IMR-90 (cell line): ENCODE measurements at regions not wholly inside any gene's neighbourhood (a gene's known extent, or its start where the extent isn't known, plus 50 kb on each side); places are given as distances from the start of the nearest gene placed in this dataset.

Source experiments
- ATAC-seq: fragments of 200-7000 bp; cut with Tn5 transposase; 2 replicates; pipeline ENCODE4 v1.9.1; 2020; ENCODE audit warnings: low read depth, mild to moderate bottlenecking, moderate library complexity
- BruUV-seq: library from RNA; stranded (reverse); fragments of 400-500 nt; replicated peaks from 2 replicates; lab custom pipeline; 2021; lab: Mats Ljungman, UMichigan
- CTCF ChIA-PET: fragments of 300-600 bp; formaldehyde crosslinking; extraction: SDS; loops from one replicate; lab custom pipeline; 2021; ENCODE audit warnings: antibody characterized with exemption; lab: Yijun Ruan, JAX
- POLR2A ChIA-PET: fragments of 300-600 bp; sonication (Branson Sonifier 250); formaldehyde crosslinking; loops from one replicate; lab custom pipeline; 2022; ENCODE audit warnings: antibody characterized with exemption; ENCODE audit not compliant: unreplicated experiment; lab: Charles Lee
- DNase-seq: peaks from one replicate; pipeline ENCODE4 v3.0.0; 2013
- H2AFZ ChIP-seq: replicated peaks from 2 replicates; pipeline ENCODE3; 2013; ENCODE audit warnings: low read length, mild to moderate bottlenecking; ENCODE audit not compliant: poor library complexity
- H2AK5ac ChIP-seq: 2 replicates; pipeline ENCODE4 v1.6.1; 2013; ENCODE audit warnings: low read depth, low read length, inconsistent platforms
- H2AK9ac ChIP-seq: replicated peaks from 2 replicates; pipeline ENCODE3; 2013; ENCODE audit warnings: mild to moderate bottlenecking, low read depth, low read length, moderate library complexity; ENCODE audit not compliant: poor library complexity
- H2BK120ac ChIP-seq: 2 replicates; pipeline ENCODE4 v1.6.1; 2013; ENCODE audit warnings: low read depth, low read length, inconsistent platforms
- H2BK15ac ChIP-seq: 3 replicates; pipeline ENCODE4 v1.6.1; 2013; ENCODE audit warnings: low read depth, low read length, inconsistent platforms
- H2BK20ac ChIP-seq: 2 replicates; pipeline ENCODE4 v1.6.1; 2013; ENCODE audit warnings: low read depth, mild to moderate bottlenecking, inconsistent platforms, low read length, moderate library complexity
- H2BK5ac ChIP-seq: 2 replicates; pipeline ENCODE4 v1.6.1; 2013; ENCODE audit warnings: mild to moderate bottlenecking, low read depth, low read length, inconsistent platforms; ENCODE audit not compliant: poor library complexity, severe bottlenecking
- H3K14ac ChIP-seq: replicated peaks from 2 replicates; pipeline ENCODE4 v1.6.1; 2013; ENCODE audit warnings: low read depth, low read length, inconsistent platforms
- H3K18ac ChIP-seq: 2 replicates; pipeline ENCODE4 v1.6.1; 2013; ENCODE audit warnings: low read depth, low read length, control low read depth
- H3K23ac ChIP-seq: 2 replicates; pipeline ENCODE4 v1.6.1; 2013; ENCODE audit warnings: low read depth, low read length, inconsistent platforms
- H3K27ac ChIP-seq: 2 replicates; pipeline ENCODE4 v1.5.1; 2013; ENCODE audit warnings: mild to moderate bottlenecking, control low read depth, low read length; ENCODE audit not compliant: insufficient read depth
- H3K27me3 ChIP-seq: 2 replicates; pipeline ENCODE4 v1.6.1; 2013; ENCODE audit warnings: low read length; ENCODE audit not compliant: control insufficient read depth, insufficient read depth
- H3K36me3 ChIP-seq: 2 replicates; pipeline ENCODE4 v1.6.1; 2013; ENCODE audit warnings: low read length, mixed read lengths; ENCODE audit not compliant: control insufficient read depth, insufficient read depth
- H3K4ac ChIP-seq: 2 replicates; pipeline ENCODE4 v1.6.1; 2013; ENCODE audit warnings: low read depth, low read length, inconsistent platforms
- H3K4me1 ChIP-seq: 2 replicates; pipeline ENCODE4 v1.6.1; 2013; ENCODE audit warnings: low read length, mixed read lengths; ENCODE audit not compliant: control insufficient read depth, insufficient read depth
- H3K4me2 ChIP-seq: 2 replicates; pipeline ENCODE4 v1.6.1; 2013; ENCODE audit warnings: low read depth, mild to moderate bottlenecking, control low read depth, low read length, moderate library complexity
- H3K4me3 ChIP-seq: 2 replicates; pipeline ENCODE4 v1.5.1; 2013; ENCODE audit warnings: low read depth, mild to moderate bottlenecking, control low read depth, low read length, moderate library complexity; ENCODE audit not compliant: insufficient read depth
- H3K56ac ChIP-seq: 2 replicates; pipeline ENCODE4 v1.6.1; 2013; ENCODE audit warnings: low read length, inconsistent platforms; ENCODE audit not compliant: insufficient read depth; ENCODE audit errors: extremely low read depth
- H3K79me1 ChIP-seq, 2 experiments: 2 replicates each; pipeline ENCODE4 v1.6.1; 2013; ENCODE audit warnings: low read length in 2 of 2, inconsistent platforms in 1 of 2, low read depth in 1 of 2
- H3K9ac ChIP-seq: 2 replicates; pipeline ENCODE4 v1.6.1; 2013; ENCODE audit warnings: low read depth, low read length, control low read depth
- H3K9me1 ChIP-seq: 2 replicates; pipeline ENCODE4 v1.6.1; 2013; ENCODE audit warnings: low read length, inconsistent platforms; ENCODE audit not compliant: insufficient read depth
- H3K9me3 ChIP-seq: 2 replicates; pipeline ENCODE4 v1.6.1; 2013; ENCODE audit warnings: low read length; ENCODE audit not compliant: control insufficient read depth, insufficient read depth
- H4K20me1 ChIP-seq: 2 replicates; pipeline ENCODE4 v1.6.1; 2013; ENCODE audit warnings: low read length, inconsistent platforms; ENCODE audit not compliant: insufficient read depth
- H4K5ac ChIP-seq: 2 replicates; pipeline ENCODE4 v1.6.1; 2013; ENCODE audit warnings: mild to moderate bottlenecking, low read depth, low read length, control low read depth
- H4K8ac ChIP-seq, 2 experiments: 2 replicates each; pipeline ENCODE4 v1.6.1; 2013; ENCODE audit warnings: low read depth in 2 of 2, low read length in 2 of 2, control low read depth in 1 of 2, inconsistent platforms in 1 of 2
- H4K91ac ChIP-seq: 2 replicates; pipeline ENCODE4 v1.6.1; 2013; ENCODE audit warnings: low read depth, low read length, inconsistent platforms; ENCODE audit not compliant: insufficient read depth
- MAZ ChIP-seq: IDR thresholded peaks from 2 replicates; pipeline ENCODE4 v1.6.1; 2012; ENCODE audit warnings: low read depth, mild to moderate bottlenecking, low read length, improper control_type of control experiment, moderate library complexity, borderline replicate concordance
- NFE2L2 ChIP-seq: fragments of 150-350 bp; IDR thresholded peaks from 2 replicates; pipeline ENCODE4 v1.6.1; 2016; ENCODE audit warnings: low read depth, mild to moderate bottlenecking, low read length
- WGBS, 2 experiments: methylation state at CpG; one replicate each; pipeline versions ENCODE4 v1.1.5 to v1.1.7; 2013; ENCODE audit warnings: missing lambda C conversion rate in 2 of 2; ENCODE audit not compliant: insufficient read length in 1 of 2; ENCODE audit errors: extremely low coverage in 2 of 2; 5-methylcytosine and 5-hydroxymethylcytosine counted together
- dilution Hi-C: fragments of 300-500 bp; cut with HindIII; formaldehyde crosslinking; loops from one replicate; pipeline ENCODE4 v1.14.3; 2018; ENCODE audit warnings: low sequenced_read_pairs; ENCODE audit not compliant: unreplicated experiment
- in situ Hi-C: fragments of 300-500 bp; cut with MboI; formaldehyde crosslinking; loops from 3 replicates; pipeline ENCODE4 v1.14.3; 2019; ENCODE audit warnings: low sequenced_read_pairs, inconsistent platforms, mixed read lengths
- intact Hi-C: fragments of 100-400 bp; cut with micrococcal nuclease; formaldehyde crosslinking; loops from 2 replicates; pipeline ENCODE4 v1.10.0; 2022
- TF ChIP-seq, protein P1 (sequence below): fragments of 150-350 bp; IDR thresholded peaks from 2 replicates; pipeline ENCODE4 v1.6.1; 2017; ENCODE audit warnings: mild to moderate bottlenecking, antibody characterized with exemption, low read length, low read depth

DNA sequence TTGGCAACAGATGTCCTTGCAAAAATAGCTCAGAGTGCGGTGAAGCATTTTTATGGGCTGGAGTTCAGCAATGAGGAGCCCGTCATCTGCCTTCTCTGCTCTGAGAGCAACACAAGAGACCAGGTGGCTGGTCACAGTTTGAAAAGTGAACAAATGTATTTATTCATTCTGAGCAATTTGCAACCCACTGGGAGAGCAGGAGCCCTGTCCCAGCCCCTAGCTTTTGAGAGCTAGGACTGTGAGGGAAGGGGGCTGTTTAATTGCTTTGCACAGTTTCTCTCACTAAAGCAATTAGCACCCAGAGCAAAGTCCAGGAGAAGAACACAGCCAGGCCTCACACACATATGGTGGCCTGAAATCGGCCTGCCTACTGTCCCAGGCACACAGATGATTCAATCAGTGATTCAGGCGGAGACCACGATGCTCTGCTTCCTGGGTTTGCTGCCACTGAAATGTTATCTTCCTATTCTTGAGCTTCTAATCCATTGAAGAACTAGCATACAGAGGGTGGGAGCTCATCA lies 646.1 kb upstream of the ACVR2A start:
- no TSS peak for BruUV-seq
- H2BK120ac ChIP-seq, result no peak overlapping the region
- dilution Hi-C loops (no loop called here), in situ Hi-C loops (no loop called here), intact Hi-C loops (no loop called here)
- no peak overlapping the region for H3K18ac ChIP-seq
- H3K27me3 ChIP-seq, result no peaks in the 10 kb centered on the region
- no peak overlapping the region for H3K27ac ChIP-seq
- 50% methylated on average over 1 of the region's 5 CpGs; no CpG with 5 or more reads in 1 of the 2 experiments for WGBS, 2 experiments
- H2AFZ ChIP-seq, result no peak overlapping the region
- no peaks in the 10 kb centered on the region for H4K20me1 ChIP-seq
- no peaks in the 10 kb centered on the region for H3K79me1 ChIP-seq
- no peak overlapping the region for H3K56ac ChIP-seq
- no peak overlapping the region for H2BK15ac ChIP-seq
- H3K4ac ChIP-seq, result no peak overlapping the region
- H3K4me1 ChIP-seq, result no peaks in the 10 kb centered on the region
- no peak overlapping the region for H2BK5ac ChIP-seq
- no peak overlapping the region for H2AK5ac ChIP-seq
- no peak overlapping the region for H3K9ac ChIP-seq
- DNase-seq (no peak), ATAC-seq (no peak)
- no peak overlapping the region for H3K4me3 ChIP-seq
- H4K91ac ChIP-seq, result no peak overlapping the region
- H3K4me2 ChIP-seq, result no peak overlapping the region
- H4K5ac ChIP-seq, result no peak overlapping the region
- H2AK9ac ChIP-seq, result no peak overlapping the region
- H2BK20ac ChIP-seq, result no peak overlapping the region
- no peaks in the 10 kb centered on the region for H3K36me3 ChIP-seq
- POLR2A ChIA-PET, result no interaction called here
- no peak overlapping the region for H3K23ac ChIP-seq
- H3K9me1 ChIP-seq, result no peaks in the 10 kb centered on the region
- H3K14ac ChIP-seq, result no peak overlapping the region
- H4K8ac ChIP-seq, result no peak overlapping the region
- H3K9me3 ChIP-seq, result no peaks in the 10 kb centered on the region
- no peak for TF ChIP-seq NFE2L2
- TF ChIP-seq, protein P1, sequence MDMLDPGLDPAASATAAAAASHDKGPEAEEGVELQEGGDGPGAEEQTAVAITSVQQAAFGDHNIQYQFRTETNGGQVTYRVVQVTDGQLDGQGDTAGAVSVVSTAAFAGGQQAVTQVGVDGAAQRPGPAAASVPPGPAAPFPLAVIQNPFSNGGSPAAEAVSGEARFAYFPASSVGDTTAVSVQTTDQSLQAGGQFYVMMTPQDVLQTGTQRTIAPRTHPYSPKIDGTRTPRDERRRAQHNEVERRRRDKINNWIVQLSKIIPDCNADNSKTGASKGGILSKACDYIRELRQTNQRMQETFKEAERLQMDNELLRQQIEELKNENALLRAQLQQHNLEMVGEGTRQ, result no peak
- TF ChIP-seq MAZ, result no peak
- CTCF ChIA-PET, result no interaction called here
